Activated naive CD8-positive, alpha-beta T cell treated with anti-CD3 and anti-CD28 coated beads for 36 hours (primary cell): ENCODE measurements at regions not wholly inside any gene's neighbourhood (a gene's known extent, or its start where the extent isn't known, plus 50 kb on each side); places are given as distances from the start of the nearest gene placed in this dataset.

Experiments used
- DNase-seq: peaks from one replicate; pipeline ENCODE4 v3.0.0; 2021
- H3K27ac Mint-ChIP-seq: one replicate; pipeline ENCODE4 v1.8.0; 2022; ENCODE audit warnings: mild to moderate bottlenecking, moderate library complexity, mixed read lengths
- H3K27me3 Mint-ChIP-seq: one replicate; pipeline ENCODE4 v1.8.0; 2022; ENCODE audit warnings: mild to moderate bottlenecking, mixed read lengths
- H3K36me3 Mint-ChIP-seq: one replicate; pipeline ENCODE4 v1.8.0; 2021; ENCODE audit warnings: mild to moderate bottlenecking, mixed read lengths
- H3K4me1 Mint-ChIP-seq: one replicate; pipeline ENCODE4 v1.8.0; 2021; ENCODE audit warnings: mixed read lengths
- H3K4me3 Mint-ChIP-seq: one replicate; pipeline ENCODE4 v1.8.0; 2022; ENCODE audit warnings: mild to moderate bottlenecking, moderate library complexity, mixed read lengths
- H3K9me3 Mint-ChIP-seq: one replicate; pipeline ENCODE4 v1.8.0; 2022; ENCODE audit warnings: mixed read lengths

DNA sequence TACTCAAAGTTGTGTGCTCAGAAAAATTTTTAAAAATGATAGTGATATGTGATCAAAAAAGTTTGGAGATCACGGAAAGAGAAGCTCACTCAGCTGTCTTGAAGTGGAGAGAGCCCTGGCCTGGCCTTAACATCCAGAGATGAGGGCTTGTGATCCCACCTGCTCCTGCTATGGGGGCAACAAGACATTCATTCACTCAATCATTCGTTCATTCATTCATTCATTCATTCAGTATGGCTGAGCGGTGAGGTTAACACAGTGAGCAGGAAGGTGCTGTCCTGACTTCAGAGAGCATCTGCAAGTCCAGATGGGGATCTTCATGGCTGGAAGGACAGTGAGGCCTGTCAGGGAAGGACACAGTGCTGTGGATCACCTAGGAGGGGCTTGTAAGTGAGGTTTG lies 112.3 kb downstream of the SLC25A47 start:
- H3K27me3 Mint-ChIP-seq = no peaks in the 10 kb centered on the region
- no peak for DNase-seq
- H3K36me3 Mint-ChIP-seq = no peaks in the 10 kb centered on the region
- H3K27ac Mint-ChIP-seq = no peak overlapping the region
- no peaks in the 10 kb centered on the region for H3K9me3 Mint-ChIP-seq
- H3K4me1 Mint-ChIP-seq = peaks cover 27% of the 10 kb centered on the region
- H3K4me3 Mint-ChIP-seq = no peak overlapping the region

DNA sequence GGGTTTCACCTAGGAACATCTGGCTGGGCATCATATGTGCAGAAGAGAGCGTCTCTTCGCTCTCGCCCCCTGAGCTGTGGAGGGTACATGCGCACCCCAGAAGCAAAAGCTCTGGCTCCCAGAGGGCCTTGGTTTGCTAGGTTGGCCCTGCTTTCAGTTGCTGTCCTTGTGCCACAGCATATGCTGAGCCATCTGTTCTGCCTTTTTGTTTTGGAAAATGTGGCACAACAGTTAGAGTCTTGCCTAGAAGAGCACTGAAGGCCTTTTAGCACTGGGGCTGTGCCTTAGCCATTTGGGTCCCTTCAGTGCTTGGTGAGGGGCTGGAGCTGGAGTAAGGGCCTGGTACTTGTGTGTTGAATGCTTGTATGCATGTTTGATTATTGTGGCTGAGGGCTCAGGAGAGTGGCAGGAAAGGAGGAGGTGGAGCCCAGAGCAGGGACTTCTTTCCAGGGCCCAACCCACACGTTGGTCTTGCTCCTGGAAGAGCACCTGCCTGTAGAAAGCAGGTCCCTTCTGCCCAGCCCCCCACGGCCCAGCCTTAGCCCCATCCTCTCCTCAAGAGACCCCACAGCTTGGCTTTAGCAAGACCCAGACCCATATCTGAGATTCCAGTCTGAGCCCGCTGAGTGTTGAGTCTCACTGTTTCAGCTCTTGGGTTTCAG lies 113.7 kb downstream of the SLC25A47 start:
- no peaks in the 10 kb centered on the region for H3K36me3 Mint-ChIP-seq
- no peak overlapping the region for H3K27ac Mint-ChIP-seq
- H3K4me3 Mint-ChIP-seq = no peak overlapping the region
- H3K9me3 Mint-ChIP-seq = no peaks in the 10 kb centered on the region
- peaks cover 32% of the 10 kb centered on the region for H3K4me1 Mint-ChIP-seq
- no peaks in the 10 kb centered on the region for H3K27me3 Mint-ChIP-seq
- DNase-seq = no peak

DNA sequence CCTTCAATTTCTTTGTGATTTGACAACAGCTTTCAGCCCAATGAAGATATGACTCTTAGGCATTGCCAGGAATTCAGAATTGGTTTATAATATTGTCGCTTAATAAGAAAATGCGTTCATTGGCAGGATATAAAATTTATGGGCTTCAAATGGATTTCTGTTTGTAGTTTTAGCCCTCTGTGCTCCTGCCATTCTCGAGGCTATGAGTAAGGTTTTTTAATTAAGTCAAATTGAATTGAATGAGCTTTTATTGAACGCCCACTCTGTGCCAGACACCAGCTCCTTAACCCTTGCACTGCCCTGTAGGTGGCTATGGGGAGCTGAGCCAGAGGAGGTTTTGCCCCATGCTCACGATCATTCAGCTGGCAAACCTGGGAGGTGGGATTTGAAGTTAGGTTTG lies 115.1 kb downstream of the SLC25A47 start:
- Mint-ChIP-seq H3K4me3 (no peak overlapping the region), H3K9me3 (no peaks in the 10 kb centered on the region), H3K4me1 (peaks cover 32% of the 10 kb centered on the region), H3K27me3 (no peaks in the 10 kb centered on the region), H3K27ac (no peak overlapping the region), H3K36me3 (no peaks in the 10 kb centered on the region)
- DNase-seq = no peak

DNA sequence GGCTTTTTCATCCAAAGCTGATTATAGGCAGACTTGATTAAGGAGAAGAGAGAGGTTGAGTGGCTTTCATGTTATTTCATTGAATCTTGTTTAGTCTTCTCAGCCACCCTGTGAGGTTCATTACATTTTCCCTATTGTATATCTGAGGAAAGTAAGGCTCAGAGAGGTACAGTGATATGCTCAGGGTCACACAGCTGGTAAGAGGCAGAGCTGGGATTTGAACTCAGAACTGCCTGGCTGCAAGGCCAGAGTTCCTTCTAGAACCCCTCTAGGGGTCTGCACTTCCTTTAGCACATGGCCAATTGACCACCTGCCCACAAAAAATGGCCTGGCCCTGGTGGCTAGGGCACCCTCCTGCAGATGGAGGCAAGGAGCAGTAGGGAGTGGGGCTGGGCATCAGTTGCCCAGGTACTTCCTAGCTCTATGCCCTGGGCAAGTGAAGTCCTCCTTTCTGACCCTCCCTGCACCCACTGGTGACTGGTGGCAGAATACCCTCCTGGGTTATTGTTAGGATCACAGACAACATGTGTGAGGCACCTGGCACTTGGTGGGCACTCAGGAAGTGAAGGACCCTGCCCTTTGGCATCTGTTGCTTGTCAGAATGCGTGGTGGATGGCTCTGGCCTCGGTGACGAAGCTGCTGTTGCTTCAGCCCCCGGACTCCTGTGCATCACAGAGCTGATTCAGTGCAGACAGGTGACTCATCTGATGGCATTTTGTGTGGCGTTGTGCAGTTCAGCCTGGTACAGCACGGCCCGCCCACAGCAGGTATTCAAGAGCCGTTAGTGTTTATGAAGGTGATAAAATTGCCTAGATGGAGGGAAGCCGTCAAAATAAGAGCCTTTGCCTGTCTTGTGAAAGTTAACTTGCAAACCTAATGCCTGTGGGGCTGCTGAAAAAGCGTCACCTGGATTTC lies 115.8 kb downstream of the SLC25A47 start:
- Mint-ChIP-seq H3K4me3 (no peak overlapping the region), H3K27ac (no peak overlapping the region), H3K9me3 (no peaks in the 10 kb centered on the region), H3K27me3 (no peaks in the 10 kb centered on the region), H3K4me1 (peaks cover 34% of the 10 kb centered on the region), H3K36me3 (no peaks in the 10 kb centered on the region)
- DNase-seq = peak; percentile 47

DNA sequence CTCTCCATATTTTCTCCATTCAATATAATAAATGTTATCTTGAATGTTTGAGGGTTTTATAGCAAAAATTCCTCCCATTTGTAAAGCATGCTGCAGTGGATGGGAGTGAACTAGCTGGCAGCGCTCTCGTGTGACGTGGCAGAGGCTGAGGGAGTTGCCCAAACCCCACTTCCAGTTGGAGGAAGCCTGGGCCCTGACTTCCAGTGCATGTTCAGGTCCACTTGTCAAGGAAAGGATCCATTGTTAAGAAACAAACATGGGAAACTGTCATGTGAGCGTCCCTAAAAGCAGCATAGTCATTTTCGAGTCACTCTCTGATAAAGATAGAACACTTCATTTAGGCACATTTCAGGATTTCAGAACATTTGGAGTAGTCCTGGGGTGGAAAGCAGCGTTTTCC lies 116.6 kb downstream of the SLC25A47 start:
- Mint-ChIP-seq H3K36me3 (no peaks in the 10 kb centered on the region), H3K9me3 (no peaks in the 10 kb centered on the region), H3K27ac (no peak overlapping the region), H3K4me1 (peaks cover 34% of the 10 kb centered on the region), H3K4me3 (no peak overlapping the region), H3K27me3 (no peaks in the 10 kb centered on the region)
- DNase-seq = no peak

DNA sequence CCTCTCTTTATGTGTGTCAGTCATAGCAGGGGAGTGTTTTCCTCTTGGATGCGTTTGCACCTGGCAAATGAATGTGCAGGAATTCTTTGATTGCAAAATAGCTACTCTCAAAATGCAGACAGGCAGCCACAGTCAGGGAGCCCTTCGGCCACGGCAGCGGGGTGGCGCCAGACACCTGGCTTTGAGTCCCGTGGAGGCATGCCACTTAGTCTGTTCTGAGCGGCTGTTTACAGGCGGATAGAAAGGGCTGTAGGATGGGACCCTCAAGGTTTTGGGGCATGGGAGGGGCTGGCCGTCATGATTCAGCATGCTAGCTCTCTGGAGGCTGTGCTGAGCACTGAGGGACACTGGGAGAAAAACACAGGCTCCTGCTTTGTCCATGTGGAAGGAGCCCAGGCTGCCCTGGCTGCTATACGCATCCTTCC lies 117.1 kb downstream of the SLC25A47 start:
- DNase-seq = peak; percentile 43
- Mint-ChIP-seq H3K27ac (no peak overlapping the region), H3K9me3 (no peaks in the 10 kb centered on the region), H3K27me3 (no peaks in the 10 kb centered on the region), H3K36me3 (no peaks in the 10 kb centered on the region), H3K4me1 (peaks cover 34% of the 10 kb centered on the region), H3K4me3 (no peak overlapping the region)

DNA sequence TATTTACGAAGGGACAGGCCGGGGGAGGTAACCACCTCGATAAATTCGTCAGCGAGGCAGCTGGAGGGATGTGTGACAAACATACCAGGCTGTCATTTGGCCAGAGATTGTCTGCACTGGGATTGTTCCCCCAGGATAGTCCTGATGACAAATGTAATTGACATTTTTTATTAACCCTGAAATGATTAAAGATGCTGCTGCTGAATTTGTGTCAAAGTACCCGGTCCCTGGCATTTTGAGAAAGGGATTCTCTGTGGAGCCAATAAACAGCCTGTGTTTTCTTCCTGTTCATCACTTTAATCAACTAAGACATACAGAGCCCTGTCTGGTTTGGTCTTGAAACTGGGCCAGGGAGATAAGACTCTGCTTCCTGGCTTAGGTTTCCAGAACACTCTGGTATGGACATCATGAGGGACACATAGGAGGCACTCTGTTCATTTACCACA lies 117.6 kb downstream of the SLC25A47 start:
- Mint-ChIP-seq H3K4me3 (no peak overlapping the region), H3K27ac (no peak overlapping the region), H3K27me3 (no peaks in the 10 kb centered on the region), H3K4me1 (peaks cover 34% of the 10 kb centered on the region), H3K36me3 (no peaks in the 10 kb centered on the region), H3K9me3 (no peaks in the 10 kb centered on the region)
- no peak for DNase-seq

DNA sequence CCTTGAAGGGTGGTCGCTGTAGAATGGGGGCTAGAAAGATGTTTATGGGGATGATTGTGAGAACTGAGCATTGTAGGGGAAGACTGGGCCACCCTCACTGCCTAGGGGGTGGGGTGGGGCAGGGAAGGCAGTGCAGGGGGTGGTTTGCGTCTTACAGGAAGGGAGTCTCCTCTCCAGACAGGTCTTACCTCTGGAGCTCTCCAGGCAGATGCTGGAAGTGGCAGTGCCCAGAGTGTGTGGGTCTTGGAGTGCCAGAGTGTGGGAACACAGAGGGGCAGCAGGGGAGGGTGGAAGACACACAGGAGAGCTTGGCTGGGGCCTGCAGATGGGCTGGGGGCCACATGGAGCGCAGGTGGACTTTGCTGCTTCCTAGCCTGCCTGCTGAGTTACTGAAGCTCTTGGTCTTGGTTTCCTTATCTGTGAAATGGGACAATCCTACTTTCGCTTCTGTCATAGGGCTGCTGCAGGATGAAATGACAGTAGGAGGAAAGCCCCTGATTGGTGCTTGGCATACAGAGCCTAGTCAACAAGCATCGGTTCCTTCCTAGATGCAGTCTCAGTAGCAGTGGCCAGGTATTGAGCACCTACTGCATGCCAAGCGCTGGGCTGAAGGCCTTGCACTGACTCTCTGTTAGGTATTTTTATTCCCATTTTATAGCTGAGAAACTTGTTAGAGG lies 118.3 kb downstream of the SLC25A47 start:
- no peaks in the 10 kb centered on the region for H3K36me3 Mint-ChIP-seq
- H3K27ac Mint-ChIP-seq = no peak overlapping the region
- peaks cover 32% of the 10 kb centered on the region for H3K4me1 Mint-ChIP-seq
- H3K9me3 Mint-ChIP-seq = no peaks in the 10 kb centered on the region
- no peak overlapping the region for H3K4me3 Mint-ChIP-seq
- H3K27me3 Mint-ChIP-seq = no peaks in the 10 kb centered on the region
- DNase-seq = no peak

DNA sequence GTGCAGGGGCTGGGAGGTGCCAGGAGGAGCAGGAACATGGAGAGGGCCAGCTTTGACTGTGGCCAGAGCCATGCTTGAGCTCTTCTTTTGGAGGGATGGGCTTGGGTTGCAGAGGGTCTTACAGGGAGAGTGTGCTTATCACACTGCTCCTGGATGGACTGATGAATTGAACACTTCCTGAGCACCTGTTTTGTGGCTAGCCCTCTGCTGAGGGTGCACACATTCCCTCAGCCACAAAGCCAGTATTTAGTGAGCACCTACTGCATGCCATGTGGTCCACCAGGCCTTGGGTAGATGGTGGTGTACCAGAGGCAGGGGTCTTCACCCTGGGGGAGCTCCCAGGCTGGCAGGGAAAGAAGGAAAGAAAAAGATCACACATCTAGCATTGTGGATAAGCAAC lies 118.9 kb downstream of the SLC25A47 start:
- Mint-ChIP-seq H3K27me3 (no peaks in the 10 kb centered on the region), H3K36me3 (no peaks in the 10 kb centered on the region), H3K4me3 (no peak overlapping the region), H3K27ac (no peak overlapping the region), H3K9me3 (no peaks in the 10 kb centered on the region), H3K4me1 (peaks cover 36% of the 10 kb centered on the region)
- DNase-seq = no peak

DNA sequence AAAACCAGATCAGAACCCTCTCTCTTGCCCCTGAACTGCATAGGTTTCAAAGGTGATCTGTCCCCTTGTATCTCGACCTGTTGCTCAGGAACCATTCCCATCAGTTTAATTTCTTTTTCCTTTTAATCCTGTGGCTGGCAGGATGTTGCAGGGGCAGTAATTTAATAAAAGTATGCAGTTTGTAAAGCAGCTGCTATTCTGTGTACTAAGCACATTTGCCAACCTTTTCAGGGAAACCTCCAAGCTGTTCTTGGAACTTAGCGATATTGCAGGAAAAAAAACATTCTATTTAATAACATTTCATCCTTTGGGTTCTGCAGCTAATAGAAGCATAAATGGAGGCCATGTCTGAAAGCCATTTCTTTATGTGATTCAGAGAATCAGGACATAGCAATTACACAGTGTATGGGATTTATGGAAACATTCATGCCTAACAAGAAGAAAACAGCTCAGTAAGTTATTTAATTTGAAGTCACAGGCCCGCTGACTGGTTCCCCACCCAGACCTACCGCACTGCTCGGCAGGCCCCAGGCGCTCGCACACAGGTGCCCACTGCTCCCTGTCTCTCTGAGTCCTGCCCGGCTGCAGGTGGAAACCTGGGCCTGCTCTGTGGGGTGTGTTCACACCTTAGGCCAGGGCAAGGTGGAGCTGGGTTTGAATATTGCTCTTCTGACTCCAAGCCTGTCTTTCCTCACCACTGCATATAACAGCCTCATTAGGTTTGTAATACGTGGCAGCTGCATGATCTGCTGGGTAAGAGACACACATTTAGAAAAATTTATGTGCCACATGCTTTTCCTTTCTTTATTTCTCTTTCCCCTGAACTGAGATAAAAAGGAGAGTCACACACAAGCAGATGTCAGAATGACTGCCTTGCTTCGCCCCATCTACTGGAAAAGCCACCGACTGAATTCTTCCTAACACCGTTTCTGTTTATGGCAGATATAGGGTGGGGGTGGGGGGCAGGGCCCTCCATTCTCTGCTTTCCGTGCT lies 119.7 kb downstream of the SLC25A47 start:
- Mint-ChIP-seq H3K4me3 (no peak overlapping the region), H3K9me3 (no peaks in the 10 kb centered on the region), H3K27ac (no peak overlapping the region), H3K4me1 (peaks cover 38% of the 10 kb centered on the region), H3K36me3 (no peaks in the 10 kb centered on the region), H3K27me3 (no peaks in the 10 kb centered on the region)
- no peak for DNase-seq

DNA sequence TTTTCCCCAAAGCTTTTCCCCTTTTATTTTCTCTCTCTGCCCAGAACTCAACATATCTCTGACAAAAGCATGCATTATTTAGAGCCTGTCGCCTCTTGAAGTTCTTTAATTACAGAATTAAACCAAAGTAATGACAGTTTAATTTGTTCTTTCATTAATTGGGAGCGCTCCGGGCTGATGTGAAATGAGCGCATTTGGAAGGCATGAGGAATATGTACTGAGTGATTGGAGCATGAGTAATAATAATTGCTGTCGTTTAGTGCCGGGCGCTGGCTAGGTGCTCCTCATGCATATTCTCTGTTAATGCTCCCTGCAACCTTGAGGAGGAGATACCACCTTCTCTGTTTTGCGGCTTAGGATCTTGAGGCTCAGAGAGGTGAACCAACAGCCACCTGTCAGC lies 120.5 kb downstream of the SLC25A47 start:
- Mint-ChIP-seq H3K36me3 (no peaks in the 10 kb centered on the region), H3K9me3 (no peaks in the 10 kb centered on the region), H3K4me3 (no peak overlapping the region), H3K27ac (no peak overlapping the region), H3K27me3 (no peaks in the 10 kb centered on the region), H3K4me1 (peaks cover 35% of the 10 kb centered on the region)
- DNase-seq = no peak

DNA sequence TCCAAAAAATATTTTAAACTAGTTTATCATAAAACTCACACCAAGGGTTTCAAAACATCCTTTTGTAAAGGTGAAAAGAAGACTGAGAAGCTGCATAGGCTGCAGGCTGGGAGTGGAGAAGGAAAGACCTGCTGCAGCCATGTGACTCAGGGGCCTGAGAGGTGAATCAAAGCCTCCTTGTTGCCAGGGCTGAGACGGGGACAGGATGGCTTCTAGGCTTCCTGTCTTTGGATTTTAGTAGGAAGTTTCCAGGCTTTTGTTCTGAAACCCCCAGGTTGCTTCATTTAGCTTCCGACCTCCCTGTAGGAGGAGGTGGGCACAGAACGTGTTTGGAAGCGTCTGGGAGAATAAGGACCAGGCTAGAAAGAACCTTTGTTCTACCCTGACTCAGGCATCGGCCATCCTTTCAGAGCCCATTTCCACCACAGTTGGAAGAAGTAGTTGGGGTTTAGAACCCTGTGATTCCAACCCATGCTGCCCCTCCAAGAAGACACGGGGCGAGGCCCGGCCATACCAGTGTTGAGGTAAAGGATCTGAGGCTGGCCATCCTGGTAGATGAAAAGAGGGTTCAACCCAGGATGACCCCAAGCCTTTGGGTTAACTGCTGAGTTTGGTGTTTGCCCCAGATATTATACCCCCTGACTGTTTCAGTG lies 122.4 kb downstream of the SLC25A47 start:
- H3K4me1 Mint-ChIP-seq = peaks cover 19% of the 10 kb centered on the region
- H3K36me3 Mint-ChIP-seq = no peaks in the 10 kb centered on the region
- no peaks in the 10 kb centered on the region for H3K9me3 Mint-ChIP-seq
- no peak overlapping the region for H3K27ac Mint-ChIP-seq
- H3K4me3 Mint-ChIP-seq = no peak overlapping the region
- no peak for DNase-seq
- H3K27me3 Mint-ChIP-seq = no peaks in the 10 kb centered on the region

DNA sequence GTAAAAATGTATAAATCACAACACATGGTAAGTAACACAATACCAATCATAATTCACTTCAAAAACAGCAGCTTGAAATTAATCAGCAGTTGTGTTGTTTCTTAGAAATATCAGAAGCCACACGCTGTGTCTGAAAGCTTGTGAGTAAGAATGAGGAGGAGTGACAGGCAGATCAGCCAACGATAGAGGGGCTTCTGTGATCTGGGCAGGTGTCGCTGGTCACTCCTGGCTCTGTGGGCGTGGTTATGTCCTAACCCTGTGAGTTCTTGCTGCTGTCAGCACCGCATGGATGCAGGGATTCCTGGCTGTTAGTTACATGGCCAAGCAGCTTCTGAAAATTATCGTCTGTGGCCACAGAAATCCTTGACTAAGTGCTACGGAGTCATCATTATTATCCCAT lies 123.4 kb downstream of the SLC25A47 start:
- H3K9me3 Mint-ChIP-seq = no peaks in the 10 kb centered on the region
- H3K4me3 Mint-ChIP-seq = no peak overlapping the region
- H3K27me3 Mint-ChIP-seq = no peaks in the 10 kb centered on the region
- H3K36me3 Mint-ChIP-seq = no peaks in the 10 kb centered on the region
- DNase-seq = no peak
- H3K4me1 Mint-ChIP-seq = peaks cover 14% of the 10 kb centered on the region
- no peak overlapping the region for H3K27ac Mint-ChIP-seq

DNA sequence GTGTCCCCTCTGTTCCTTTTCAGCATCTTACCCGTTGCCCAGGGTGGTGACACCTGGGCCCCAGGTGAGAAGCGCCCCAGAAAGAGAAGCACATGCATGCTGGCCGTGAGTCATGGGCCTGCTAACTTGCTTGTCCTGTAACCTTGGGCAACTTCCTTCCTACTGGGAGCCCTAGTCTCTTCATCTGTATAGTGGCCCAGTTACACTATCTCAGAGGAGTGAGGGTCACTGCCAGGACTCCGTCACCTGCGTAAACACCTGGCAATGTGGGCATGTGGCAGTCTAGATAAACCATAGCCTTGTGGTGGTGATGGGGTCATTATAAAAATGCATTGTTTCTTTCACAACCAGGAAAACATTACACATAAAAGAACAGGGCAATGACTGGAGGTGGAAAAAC lies 125.2 kb downstream of the SLC25A47 start:
- Mint-ChIP-seq H3K27ac (no peak overlapping the region), H3K36me3 (no peaks in the 10 kb centered on the region), H3K9me3 (no peaks in the 10 kb centered on the region), H3K27me3 (no peaks in the 10 kb centered on the region), H3K4me1 (peaks cover 14% of the 10 kb centered on the region), H3K4me3 (no peak overlapping the region)
- no peak for DNase-seq
